ENCODE measurements at regions not wholly inside any gene's neighbourhood (a gene's known extent, or its start where the extent isn't known, plus 50 kb on each side); places are given as distances from the start of the nearest gene placed in this dataset.

GRCh38 chr6:167763056-167763944 lies 63.4 kb upstream of the AFDN start:
- H3K79me2 ChIP-seq (ENCODE audit: insufficient read depth, low read length) = no peaks in the 10 kb centered on the region
- H3K9me3 ChIP-seq (ENCODE audit: low read length) = no peaks in the 10 kb centered on the region
- H3K9me2 ChIP-seq (ENCODE audit: low read depth, low read length) = no peaks in the 10 kb centered on the region
- H3K4me3 ChIP-seq (ENCODE audit: low read depth, low read length, poor library complexity, severe bottlenecking) = no peak overlapping the region
- H3K4me2 ChIP-seq (ENCODE audit: low read length) = no peak overlapping the region
- TF ChIP-seq CTCF (IDR thresholded peaks at IDR 0.05; ENCODE audit: low read length) = no peak
- TF ChIP-seq EZH2 (IDR thresholded peaks at IDR 0.05; ENCODE audit: borderline replicate concordance, low read length) = no peak
- H3K27ac ChIP-seq (ENCODE audit: low read depth, low read length, poor library complexity, severe bottlenecking) = no peak overlapping the region
- no peak overlapping the region for H2AFZ ChIP-seq (ENCODE audit: low read length)
- H3F3A ChIP-seq (ENCODE audit: insufficient read depth, low read length) = no peaks in the 10 kb centered on the region
- no peaks in the 10 kb centered on the region for H4K20me1 ChIP-seq (ENCODE audit: insufficient read depth, low read length)
- no peaks in the 10 kb centered on the region for H3K36me3 ChIP-seq (ENCODE audit: insufficient read depth, low read length)
- H3K4me1 ChIP-seq (ENCODE audit: insufficient read depth, low read length, severe bottlenecking) = no peaks in the 10 kb centered on the region
- no peak overlapping the region for H3K9ac ChIP-seq (ENCODE audit: low read length)
- no peaks in the 10 kb centered on the region for H3K27me3 ChIP-seq (ENCODE audit: insufficient read depth, low read length)

GRCh38 chr6:167764215-167764614 lies 62.5 kb upstream of the AFDN start:
- no peak overlapping the region for H3K4me2 ChIP-seq (ENCODE audit: low read length)
- no peak overlapping the region for H3K27ac ChIP-seq (ENCODE audit: low read depth, low read length, poor library complexity, severe bottlenecking)
- no peak overlapping the region for H3K9ac ChIP-seq (ENCODE audit: low read length)
- no peaks in the 10 kb centered on the region for H3K9me2 ChIP-seq (ENCODE audit: low read depth, low read length)
- no peaks in the 10 kb centered on the region for H3K4me1 ChIP-seq (ENCODE audit: insufficient read depth, low read length, severe bottlenecking)
- no peaks in the 10 kb centered on the region for H3K27me3 ChIP-seq (ENCODE audit: insufficient read depth, low read length)
- H3K9me3 ChIP-seq (ENCODE audit: low read length) = no peaks in the 10 kb centered on the region
- no peaks in the 10 kb centered on the region for H3K79me2 ChIP-seq (ENCODE audit: insufficient read depth, low read length)
- no peaks in the 10 kb centered on the region for H3F3A ChIP-seq (ENCODE audit: insufficient read depth, low read length)
- H3K4me3 ChIP-seq (ENCODE audit: low read depth, low read length, poor library complexity, severe bottlenecking) = no peak overlapping the region
- TF ChIP-seq CTCF (IDR thresholded peaks at IDR 0.05; ENCODE audit: low read length) (no peak), EZH2 (IDR thresholded peaks at IDR 0.05; ENCODE audit: borderline replicate concordance, low read length) (no peak)
- H3K36me3 ChIP-seq (ENCODE audit: insufficient read depth, low read length) = no peaks in the 10 kb centered on the region
- no peak overlapping the region for H2AFZ ChIP-seq (ENCODE audit: low read length)
- H4K20me1 ChIP-seq (ENCODE audit: insufficient read depth, low read length) = no peaks in the 10 kb centered on the region

GRCh38 chr6:167764713-167765479 lies 61.8 kb upstream of the AFDN start:
- no peak overlapping the region for H3K9ac ChIP-seq (ENCODE audit: low read length)
- no peaks in the 10 kb centered on the region for H3F3A ChIP-seq (ENCODE audit: insufficient read depth, low read length)
- H3K9me2 ChIP-seq (ENCODE audit: low read depth, low read length) = no peaks in the 10 kb centered on the region
- H3K9me3 ChIP-seq (ENCODE audit: low read length) = no peaks in the 10 kb centered on the region
- H3K27ac ChIP-seq (ENCODE audit: low read depth, low read length, poor library complexity, severe bottlenecking) = no peak overlapping the region
- H3K4me2 ChIP-seq (ENCODE audit: low read length) = no peak overlapping the region
- no peaks in the 10 kb centered on the region for H4K20me1 ChIP-seq (ENCODE audit: insufficient read depth, low read length)
- TF ChIP-seq CTCF (IDR thresholded peaks at IDR 0.05; ENCODE audit: low read length) (no peak), EZH2 (IDR thresholded peaks at IDR 0.05; ENCODE audit: borderline replicate concordance, low read length) (no peak)
- no peaks in the 10 kb centered on the region for H3K27me3 ChIP-seq (ENCODE audit: insufficient read depth, low read length)
- H2AFZ ChIP-seq (ENCODE audit: low read length) = no peak overlapping the region
- no peaks in the 10 kb centered on the region for H3K79me2 ChIP-seq (ENCODE audit: insufficient read depth, low read length)
- no peak overlapping the region for H3K4me3 ChIP-seq (ENCODE audit: low read depth, low read length, poor library complexity, severe bottlenecking)
- H3K36me3 ChIP-seq (ENCODE audit: insufficient read depth, low read length) = no peaks in the 10 kb centered on the region
- no peaks in the 10 kb centered on the region for H3K4me1 ChIP-seq (ENCODE audit: insufficient read depth, low read length, severe bottlenecking)

Measured in OCI-LY1 (cell line).